CD4-positive, alpha-beta T cell treated with Interleukin-17A for 1 hour (primary cell): ENCODE measurements at regions not wholly inside any gene's neighbourhood (a gene's known extent, or its start where the extent isn't known, plus 50 kb on each side); places are given as distances from the start of the nearest gene placed in this dataset.
"Not testable (repeated sequence)": the region's sequence is repeated elsewhere in the genome, so short reads cannot be mapped to it uniquely, and the experiment has no call there.

Source experiments
- DNase-seq: peaks from one replicate; pipeline ENCODE4 v3.0.0-alpha.2; 2020

GRCh38 chr3:137469263-137469662 is 294.9 kb upstream of the SOX14 start:
- no peak for DNase-seq

- DNase-seq: no peak
Measured at GRCh38 chr3:137471130-137471529, 293.0 kb upstream of the SOX14 start.

DNA sequence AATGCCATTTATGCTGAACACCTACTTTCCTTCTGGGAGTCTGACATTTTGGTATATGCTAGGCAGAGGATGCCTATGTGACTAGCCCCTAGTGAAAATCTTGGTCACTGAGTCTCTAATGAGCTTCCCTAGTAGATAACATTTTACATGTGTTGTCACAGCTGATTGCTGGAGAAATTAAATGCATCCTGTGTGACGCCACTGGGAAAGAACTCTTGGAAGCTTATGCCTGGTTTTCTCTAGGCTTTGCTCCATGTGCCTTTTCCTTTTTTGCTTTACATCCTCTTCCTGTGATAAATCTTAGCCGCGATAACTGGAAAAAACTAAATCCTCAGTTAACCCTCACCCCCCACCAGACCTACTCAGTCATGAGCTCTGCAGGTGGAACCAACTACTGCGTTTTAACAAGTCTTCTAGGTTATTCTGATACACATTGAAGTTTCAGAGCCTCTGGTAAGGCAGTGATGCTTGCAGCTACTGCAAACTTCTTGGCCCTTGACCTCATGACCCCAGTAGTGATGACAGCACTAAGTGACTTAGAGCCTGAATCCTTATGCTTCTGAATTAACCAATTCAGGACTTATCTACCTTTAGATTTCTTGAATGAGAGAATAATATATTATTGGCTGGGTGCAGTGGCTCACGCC is 292.4 kb upstream of the SOX14 start:
- DNase-seq: no peak

DNA sequence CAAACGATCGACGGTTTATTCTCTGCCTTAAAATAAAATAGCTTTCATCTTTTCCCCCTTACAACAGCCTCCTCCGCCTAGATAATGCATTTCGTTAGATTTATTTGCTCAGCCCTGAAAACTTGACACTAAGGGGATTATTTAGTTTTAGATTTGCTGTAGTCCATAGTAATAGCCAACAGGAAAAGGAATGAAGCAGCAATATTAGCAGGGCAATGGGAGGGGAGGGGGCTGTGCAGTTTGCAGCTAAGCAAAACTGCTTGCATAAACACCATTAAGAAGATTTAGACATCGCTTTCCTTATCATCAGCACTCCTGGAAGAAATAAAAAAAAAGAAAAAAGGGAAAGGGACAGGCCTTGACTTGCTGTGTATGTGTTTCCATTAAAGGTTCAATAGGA is 286.5 kb upstream of the SOX14 start:
- DNase-seq: no peak

DNA sequence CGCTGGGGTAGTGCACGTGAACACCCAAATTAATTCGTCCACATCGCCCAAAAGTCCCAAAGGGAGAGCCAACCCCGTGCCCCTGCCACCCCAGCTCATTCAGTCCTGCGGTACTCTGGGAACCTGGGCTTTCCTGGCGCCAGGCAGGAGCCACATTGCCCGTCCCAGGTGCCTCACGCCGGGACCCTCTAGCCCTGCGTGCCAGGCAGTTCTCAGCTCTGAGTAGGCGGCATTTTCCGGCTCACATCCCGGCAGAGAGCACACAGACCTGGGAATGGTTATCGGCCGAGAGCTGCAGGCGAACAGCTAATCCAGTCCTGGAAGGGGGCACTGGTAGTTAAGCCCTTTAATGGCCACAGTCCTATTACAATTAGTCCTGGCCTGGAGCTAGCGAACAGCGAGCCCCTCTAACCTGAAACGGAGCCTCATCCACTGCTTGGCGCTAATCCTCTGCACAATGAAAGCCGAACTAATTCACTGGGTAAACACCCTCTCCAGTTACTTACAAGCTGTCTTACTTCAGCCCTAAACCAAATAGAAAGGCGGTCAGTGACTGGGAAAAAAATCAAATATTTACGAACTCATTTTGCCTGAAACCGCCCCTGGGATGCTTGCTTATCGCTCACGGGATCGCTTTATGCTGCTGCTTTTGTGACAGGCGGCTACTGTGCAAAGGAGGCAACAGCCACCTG is 254.6 kb upstream of the SOX14 start:
- DNase-seq: no peak

- DNase-seq: no peak
Measured at GRCh38 chr3:137511655-137512054, 252.5 kb upstream of the SOX14 start.

- no peak for DNase-seq
Measured at GRCh38 chr3:137514853-137515252, 249.3 kb upstream of the SOX14 start.

DNA sequence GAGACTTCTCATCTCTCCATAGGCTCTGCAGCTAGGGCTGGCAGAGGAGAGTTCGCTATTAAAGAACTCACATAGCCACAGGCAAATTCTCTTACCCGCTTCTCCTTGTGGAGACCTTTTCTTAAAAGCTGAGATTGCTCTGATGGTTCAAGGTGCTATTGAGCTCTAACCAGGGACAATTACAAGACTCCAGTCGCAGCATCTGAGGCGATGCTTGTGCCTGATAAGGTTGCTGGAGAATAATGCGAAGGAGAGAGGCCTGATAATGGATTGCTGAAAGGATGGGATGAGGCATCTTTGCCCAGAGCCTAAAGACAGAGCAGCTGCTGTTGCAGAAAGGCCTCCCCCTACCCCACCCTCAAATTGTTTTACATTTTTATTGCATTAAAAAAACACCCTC is 244.5 kb upstream of the SOX14 start:
- DNase-seq: no peak

DNA sequence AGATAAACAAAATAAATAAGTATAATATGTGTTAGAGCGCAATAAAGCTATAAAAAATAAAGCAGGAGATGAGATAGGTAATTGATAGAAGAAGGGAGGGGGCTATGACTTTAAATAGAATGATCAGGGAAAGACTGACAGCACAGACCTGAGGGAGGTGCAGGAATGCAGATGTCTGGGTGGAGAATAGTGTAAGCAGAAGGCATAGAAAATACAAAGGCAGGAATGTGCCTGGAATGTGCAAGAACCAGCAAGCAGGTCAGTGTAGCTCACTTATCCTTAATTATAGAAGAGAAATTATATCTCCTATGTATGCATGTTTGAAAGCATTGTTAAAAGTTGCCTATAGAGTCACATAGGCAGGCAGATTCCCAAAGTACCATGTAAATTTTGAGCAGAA is 239.4 kb upstream of the SOX14 start:
- DNase-seq: no peak

DNA sequence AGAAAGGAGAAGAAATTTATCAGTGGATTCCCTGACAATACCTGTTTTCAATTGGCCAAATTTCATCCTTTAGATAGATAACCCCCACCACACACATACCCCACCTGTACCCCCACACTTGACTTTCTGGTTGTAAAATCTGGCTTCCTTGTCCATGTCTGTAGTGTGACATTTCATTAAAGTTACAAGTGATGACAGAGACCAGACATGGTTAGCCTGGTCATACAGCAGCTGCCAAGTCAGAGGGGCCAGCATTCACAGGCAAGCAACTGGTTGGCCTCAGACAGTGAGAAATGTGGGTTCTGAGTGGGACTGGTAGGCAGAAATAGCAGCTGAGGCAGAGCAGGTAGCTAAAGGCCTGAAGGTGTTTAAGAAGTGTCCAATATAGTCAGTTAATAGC is 238.6 kb upstream of the SOX14 start:
- DNase-seq: no peak

DNA sequence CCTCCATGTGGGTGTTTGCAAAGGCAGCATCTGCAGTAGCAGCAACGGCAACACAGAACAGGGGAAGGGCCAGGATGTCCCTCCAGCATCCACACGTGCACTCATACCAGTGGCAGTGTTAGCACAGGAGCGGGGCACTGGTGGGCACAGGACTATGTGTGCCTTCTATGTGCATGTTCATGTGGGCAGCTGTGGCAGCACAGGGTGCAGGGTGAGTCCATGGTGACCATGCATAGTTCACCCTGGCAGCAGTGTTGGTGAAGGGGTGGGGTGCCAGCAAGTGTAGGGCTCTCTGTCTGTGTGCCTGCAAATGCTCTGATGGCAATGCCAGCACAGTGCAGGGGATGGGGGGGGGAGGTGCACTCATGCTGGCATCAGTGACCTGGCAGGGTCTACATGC is 222.1 kb upstream of the SOX14 start:
- DNase-seq: no peak

DNA sequence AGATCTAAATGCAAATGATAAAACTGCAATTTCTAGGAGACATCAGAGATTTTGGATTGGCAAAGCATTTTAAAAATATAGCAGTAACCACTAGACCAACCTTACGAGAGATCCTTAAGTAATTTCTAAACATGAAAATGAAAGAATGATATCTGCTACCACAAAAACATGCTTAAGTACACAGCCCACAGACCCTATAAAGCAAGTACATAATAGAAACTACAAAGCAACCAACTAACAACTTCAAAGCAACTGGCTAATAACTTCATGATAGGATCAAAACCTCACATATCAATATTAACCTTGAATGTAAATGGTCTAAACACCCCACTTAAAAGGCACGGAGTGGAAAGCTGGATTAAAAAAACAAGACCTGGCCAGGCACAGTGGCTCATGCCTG is 209.9 kb upstream of the SOX14 start:
- no peak for DNase-seq

GRCh38 chr3:137568880-137569279 is 195.2 kb upstream of the SOX14 start:
- no peak for DNase-seq

GRCh38 chr3:137572931-137573330 is 191.2 kb upstream of the SOX14 start:
- DNase-seq: no peak

DNA sequence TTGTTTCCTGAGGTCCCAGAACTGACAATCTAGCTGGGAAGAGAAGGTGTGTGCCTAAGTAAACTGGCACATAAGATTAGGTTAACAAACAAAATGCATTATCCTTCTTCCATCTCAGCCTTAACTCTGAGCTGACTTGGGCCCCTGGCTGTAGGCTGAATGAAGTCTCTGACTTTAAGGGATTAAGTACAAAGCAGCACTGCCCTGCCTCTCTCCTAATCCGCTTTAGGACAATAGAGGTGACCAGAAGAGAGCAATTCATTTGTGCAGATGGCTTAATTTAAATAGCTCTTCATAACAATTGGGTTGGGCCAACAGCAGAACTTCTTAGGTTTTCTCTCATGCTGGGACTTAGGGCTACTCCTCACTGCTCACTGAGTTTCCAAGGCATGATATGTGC is 181.6 kb upstream of the SOX14 start:
- DNase-seq: no peak

DNA sequence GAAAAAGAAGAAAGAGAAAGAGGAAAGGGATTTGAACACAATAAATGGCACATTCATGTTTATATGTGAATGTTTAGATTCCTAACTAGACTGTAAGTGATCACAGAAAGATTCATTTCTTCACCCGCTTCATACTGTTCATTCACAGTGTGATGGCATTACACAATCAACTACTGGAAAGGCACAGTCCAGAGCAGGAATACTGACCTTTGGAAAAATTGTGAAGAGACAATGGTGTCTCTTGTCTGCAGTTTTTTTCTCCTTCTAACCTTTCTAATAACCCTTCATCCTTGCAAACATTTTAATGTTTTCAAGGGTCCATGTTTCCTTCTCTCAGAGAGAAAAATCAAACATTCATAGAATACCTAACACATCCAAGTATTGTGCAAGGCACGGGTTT is 180.9 kb upstream of the SOX14 start:
- no peak for DNase-seq

DNA sequence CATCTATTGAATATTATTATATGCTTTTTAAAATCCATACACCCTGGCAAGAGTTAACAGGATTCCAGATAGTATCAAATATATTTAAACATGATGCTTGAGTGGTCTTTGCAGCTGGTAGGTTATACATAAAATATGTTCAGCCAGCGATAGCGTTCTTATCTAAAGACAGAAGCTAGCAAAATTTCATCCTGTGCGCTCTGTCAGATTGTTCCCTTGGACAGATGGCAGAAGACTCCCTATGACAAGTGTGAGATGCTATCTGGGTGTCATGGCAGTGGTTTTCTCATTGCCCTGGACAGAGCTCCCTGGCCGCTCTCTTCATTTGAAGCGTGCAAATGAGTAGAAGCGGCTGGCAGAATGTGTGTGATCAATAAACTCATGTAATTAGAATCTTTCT is 175.2 kb upstream of the SOX14 start:
- DNase-seq: no peak

- not testable (repeated sequence) for DNase-seq
Measured at GRCh38 chr3:137595415-137595814, 168.7 kb upstream of the SOX14 start.

DNA sequence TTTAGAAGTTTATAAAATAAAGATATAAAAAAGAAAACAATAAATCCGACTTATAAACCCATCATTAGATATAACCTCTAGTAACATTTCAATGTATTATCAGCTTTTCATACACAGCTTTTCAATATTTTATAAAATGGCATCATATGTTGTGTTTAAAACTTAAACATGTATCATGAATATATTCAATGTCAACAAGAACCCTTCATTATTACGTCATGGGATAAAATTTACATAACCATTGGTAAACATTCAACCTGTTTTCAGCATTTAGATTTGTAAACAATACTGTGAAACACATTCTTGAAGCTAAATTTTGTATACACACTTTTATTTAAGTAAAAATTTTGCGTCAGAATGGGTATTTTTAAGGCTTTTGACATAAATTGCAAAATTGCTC is 153.4 kb upstream of the SOX14 start:
- no peak for DNase-seq

DNA sequence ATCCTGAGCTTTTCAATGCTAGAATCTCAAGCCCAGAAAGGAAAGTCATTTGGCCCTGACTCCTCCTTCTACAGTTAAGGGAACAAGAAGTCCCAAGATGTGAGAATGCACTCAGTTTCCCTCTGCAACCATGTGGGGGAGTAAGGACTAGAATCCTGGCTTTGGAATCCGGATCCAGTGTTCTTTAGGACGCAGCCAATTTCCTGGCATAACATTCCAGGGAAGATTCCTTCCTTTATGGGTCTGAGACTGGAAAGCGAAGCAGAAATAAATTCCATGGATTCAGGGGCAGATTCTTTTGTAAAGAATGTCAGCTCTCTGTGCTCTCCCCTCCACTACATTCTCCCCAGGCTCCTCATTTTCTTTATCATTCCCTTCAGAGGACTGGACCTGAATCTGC is 151.8 kb upstream of the SOX14 start:
- DNase-seq: no peak

DNA sequence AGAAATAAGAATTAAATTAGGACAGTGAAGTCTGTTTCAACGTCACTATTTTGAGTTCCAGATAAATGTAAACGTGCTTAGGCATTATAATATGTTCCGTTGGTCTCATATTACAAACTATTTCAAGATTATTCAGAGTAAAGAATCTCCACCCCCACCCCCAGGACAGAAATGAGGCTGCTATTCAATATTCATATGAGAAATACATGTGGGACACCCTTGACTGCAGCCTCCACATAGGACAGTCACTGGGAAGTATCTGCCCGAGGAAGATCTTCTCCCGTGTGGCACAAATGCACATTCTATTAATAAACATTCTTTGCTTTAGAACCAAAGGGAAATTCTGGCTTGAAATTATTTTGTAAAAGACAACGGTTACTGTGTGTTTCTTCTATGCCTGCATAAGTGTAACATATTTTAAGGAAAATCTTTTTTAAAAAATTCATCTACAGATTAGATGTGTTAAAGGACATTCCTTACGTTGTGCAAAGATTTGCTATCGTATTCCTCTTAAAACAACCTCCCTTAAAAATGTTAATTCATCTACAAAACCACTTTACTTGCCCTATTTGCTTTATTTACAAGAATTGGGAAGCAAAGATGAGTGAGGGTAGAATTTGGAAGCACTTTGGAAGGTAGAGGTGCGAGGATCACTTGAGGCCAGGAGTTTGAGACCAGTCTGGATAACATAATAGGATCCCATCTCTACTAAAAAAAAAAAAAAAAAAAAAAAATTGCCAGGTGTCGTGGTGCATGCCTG is 148.3 kb upstream of the SOX14 start:
- DNase-seq: no peak

- no peak for DNase-seq
Measured at GRCh38 chr3:137641879-137642704, 122.0 kb upstream of the SOX14 start.

- no peak for DNase-seq
Measured at GRCh38 chr3:137642831-137643230, 121.3 kb upstream of the SOX14 start.
